BJ (cell line): ENCODE measurements at regions not wholly inside any gene's neighbourhood (a gene's known extent, or its start where the extent isn't known, plus 50 kb on each side); places are given as distances from the start of the nearest gene placed in this dataset.

Source experiments
- CTCF ChIA-PET: fragments of 350-600 bp; formaldehyde crosslinking; extraction: SDS; loops from one replicate; lab custom pipeline; 2021; ENCODE audit warnings: antibody characterized with exemption, inconsistent platforms; lab: Yijun Ruan, JAX
- POLR2A ChIA-PET: fragments of 300-600 bp; sonication (Branson Sonifier 250); formaldehyde crosslinking; extraction: SDS; loops from one replicate; lab custom pipeline; 2021; ENCODE audit warnings: antibody characterized with exemption; lab: Charles Lee
- DNase-seq: peaks from one replicate; pipeline ENCODE4 v3.0.0-alpha.2; 2011; ENCODE audit warnings: low read depth
- H3K27me3 ChIP-seq: 2 replicates; pipeline ENCODE4 v1.6.0; 2011; ENCODE audit warnings: low read length; ENCODE audit not compliant: control insufficient read depth, insufficient read depth
- H3K36me3 ChIP-seq: 2 replicates; pipeline ENCODE4 v1.5.1; 2011; ENCODE audit warnings: low read length; ENCODE audit not compliant: control insufficient read depth, insufficient read depth
- H3K4me3 ChIP-seq: 2 replicates; pipeline ENCODE4 v1.5.1; 2011; ENCODE audit warnings: low read depth, mild to moderate bottlenecking, control low read depth, low read length
- TF ChIP-seq, protein P1 (sequence below): IDR thresholded peaks from 2 replicates; pipeline ENCODE4 v1.5.1; 2011; ENCODE audit warnings: low read depth, mild to moderate bottlenecking, control low read depth, inconsistent platforms, low read length, moderate library complexity; ENCODE audit not compliant: insufficient read depth

DNA sequence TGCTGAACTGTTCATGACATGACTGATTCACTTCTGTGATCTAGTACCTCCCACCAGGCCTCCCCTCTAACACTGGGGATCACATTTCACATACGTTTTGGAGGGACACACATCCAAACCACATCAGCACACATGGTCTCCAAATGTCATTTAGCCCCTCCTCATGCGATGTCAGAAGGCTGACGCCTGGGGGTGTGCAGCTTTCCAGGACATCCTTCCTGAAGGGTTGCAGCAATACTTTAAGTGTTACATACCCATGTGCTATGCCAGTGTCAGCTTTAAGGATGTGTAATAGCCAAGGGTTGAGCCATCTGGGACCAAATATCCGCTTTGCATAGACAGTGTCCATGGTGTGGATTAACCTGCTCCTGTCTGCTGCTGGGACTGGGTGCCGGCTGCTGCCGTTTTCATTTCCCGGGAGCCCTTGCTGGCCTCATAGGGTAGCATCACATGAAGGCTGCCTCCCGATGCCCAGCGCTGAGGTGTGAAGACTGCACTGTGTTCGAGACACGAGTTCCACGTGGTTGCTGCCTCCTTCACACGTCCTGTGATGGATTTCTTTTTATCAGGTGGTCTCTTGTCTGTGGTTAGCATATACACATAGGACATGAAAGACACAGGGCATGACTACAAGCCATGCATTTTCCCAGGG lies 219.0 kb downstream of the THBS2 start:
- H3K4me3 ChIP-seq: no peak overlapping the region
- peak; percentile 44 for DNase-seq
- POLR2A ChIA-PET: no interaction called here
- CTCF ChIA-PET: interaction anchor here (1.3 to 1.4 kb wide), 3 partner anchors 11 to 218 kb away, joined by 3 read pairs; no protein-coding TSS in a partner anchor
- TF ChIP-seq, protein P1, sequence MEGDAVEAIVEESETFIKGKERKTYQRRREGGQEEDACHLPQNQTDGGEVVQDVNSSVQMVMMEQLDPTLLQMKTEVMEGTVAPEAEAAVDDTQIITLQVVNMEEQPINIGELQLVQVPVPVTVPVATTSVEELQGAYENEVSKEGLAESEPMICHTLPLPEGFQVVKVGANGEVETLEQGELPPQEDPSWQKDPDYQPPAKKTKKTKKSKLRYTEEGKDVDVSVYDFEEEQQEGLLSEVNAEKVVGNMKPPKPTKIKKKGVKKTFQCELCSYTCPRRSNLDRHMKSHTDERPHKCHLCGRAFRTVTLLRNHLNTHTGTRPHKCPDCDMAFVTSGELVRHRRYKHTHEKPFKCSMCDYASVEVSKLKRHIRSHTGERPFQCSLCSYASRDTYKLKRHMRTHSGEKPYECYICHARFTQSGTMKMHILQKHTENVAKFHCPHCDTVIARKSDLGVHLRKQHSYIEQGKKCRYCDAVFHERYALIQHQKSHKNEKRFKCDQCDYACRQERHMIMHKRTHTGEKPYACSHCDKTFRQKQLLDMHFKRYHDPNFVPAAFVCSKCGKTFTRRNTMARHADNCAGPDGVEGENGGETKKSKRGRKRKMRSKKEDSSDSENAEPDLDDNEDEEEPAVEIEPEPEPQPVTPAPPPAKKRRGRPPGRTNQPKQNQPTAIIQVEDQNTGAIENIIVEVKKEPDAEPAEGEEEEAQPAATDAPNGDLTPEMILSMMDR: 0 out of 2 replicates have a peak, but pooled peaks have one; percentile 15
- H3K27me3 ChIP-seq: 0 out of 2 replicates have a peak, but pooled peaks cover 1% of the 10 kb centered on the region
- no peaks in the 10 kb centered on the region for H3K36me3 ChIP-seq

GRCh38 chr6:169029861-169030260 lies 223.8 kb downstream of the THBS2 start:
- TF ChIP-seq, protein P1: no peak
- Histone ChIP-seq H3K27me3 (0 out of 2 replicates have a peak, but pooled peaks cover 1% of the 10 kb centered on the region), H3K4me3 (no peak overlapping the region), H3K36me3 (no peaks in the 10 kb centered on the region)
- POLR2A ChIA-PET: no interaction called here
- CTCF ChIA-PET: interaction anchor here (1.2 kb wide), 1 partner anchor 25 kb away, joined by 3 read pairs; no protein-coding TSS in a partner anchor
- DNase-seq: no peak

DNA sequence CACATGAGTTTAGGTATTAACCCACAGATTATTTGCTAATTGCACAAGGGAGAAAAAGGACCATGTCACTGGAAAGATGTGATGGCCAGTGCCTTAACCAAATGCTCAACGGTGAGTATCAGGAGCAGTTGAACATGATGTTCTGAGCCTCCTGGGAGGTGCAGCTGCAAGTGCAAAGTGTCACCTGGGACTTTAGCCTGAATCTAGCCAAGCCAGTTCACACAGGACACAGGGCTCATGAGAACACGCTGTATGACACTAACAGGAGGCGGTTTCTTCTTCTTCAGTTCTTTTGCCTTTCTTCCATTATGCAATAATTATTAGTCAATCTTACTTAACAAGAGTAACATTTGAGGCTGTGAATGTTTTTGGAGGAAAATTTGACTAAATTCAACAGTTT lies 225.3 kb downstream of the THBS2 start:
- no peak overlapping the region for H3K4me3 ChIP-seq
- H3K27me3 ChIP-seq: 0 out of 2 replicates have a peak, but pooled peaks cover 1% of the 10 kb centered on the region
- no peaks in the 10 kb centered on the region for H3K36me3 ChIP-seq
- no peak for DNase-seq
- CTCF ChIA-PET: no interaction called here
- TF ChIP-seq, protein P1: no peak
- POLR2A ChIA-PET: interaction anchor here (0.6 kb wide), 1 partner anchor 27 kb away, joined by 3 read pairs; no protein-coding TSS in a partner anchor

GRCh38 chr6:169026175-169026574 lies 227.5 kb downstream of the THBS2 start:
- H3K27me3 ChIP-seq: 0 out of 2 replicates have a peak, but pooled peaks cover 1% of the 10 kb centered on the region
- H3K36me3 ChIP-seq: no peaks in the 10 kb centered on the region
- TF ChIP-seq, protein P1: no peak
- H3K4me3 ChIP-seq: no peak overlapping the region
- POLR2A ChIA-PET: no interaction called here
- CTCF ChIA-PET: no interaction called here
- no peak for DNase-seq

DNA sequence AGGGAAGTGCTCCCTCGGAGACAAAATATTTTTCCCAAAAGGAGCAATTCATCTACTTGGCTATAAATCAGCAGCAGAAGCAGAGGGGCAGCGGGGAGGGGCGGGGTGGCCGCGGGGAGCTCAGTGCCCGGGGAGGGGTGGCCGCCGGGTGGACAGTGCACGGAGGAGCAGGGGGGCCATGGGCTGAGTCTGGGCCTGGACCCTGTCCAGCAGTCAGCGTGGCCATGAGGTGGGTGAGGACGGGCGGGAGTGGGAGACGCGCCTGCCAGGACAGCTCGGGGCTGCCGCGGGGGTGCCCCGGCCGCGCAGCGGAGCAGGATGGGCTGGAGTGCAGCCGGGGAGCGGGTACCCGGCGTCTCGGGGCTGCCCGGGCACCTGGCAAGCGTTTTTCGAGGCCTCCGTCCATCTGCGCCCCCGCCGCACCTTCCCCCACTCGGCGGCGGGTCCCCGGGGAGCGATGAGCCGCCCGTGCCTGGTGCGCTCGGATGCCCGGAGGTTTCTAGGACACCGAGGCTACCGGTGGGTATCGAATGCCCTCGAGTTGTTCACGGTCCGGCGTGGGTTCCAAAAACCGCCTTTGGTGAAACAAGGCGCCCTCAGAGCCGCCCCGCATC lies 229.5 kb downstream of the THBS2 start:
- H3K4me3 ChIP-seq: no peak overlapping the region
- no peaks in the 10 kb centered on the region for H3K27me3 ChIP-seq
- TF ChIP-seq, protein P1: no peak
- DNase-seq: no peak
- CTCF ChIA-PET: interaction anchor here (1.2 kb wide), 1 partner anchor 10 kb away, joined by 3 read pairs; no protein-coding TSS in a partner anchor
- H3K36me3 ChIP-seq: no peaks in the 10 kb centered on the region
- POLR2A ChIA-PET: no interaction called here
